Putamen (tissue), 1 donor: ENCODE measurements at regions not wholly inside any gene's neighbourhood (a gene's known extent, or its start where the extent isn't known, plus 50 kb on each side); places are given as distances from the start of the nearest gene placed in this dataset.

Experiments
- DNase-seq: peaks from one replicate; pipeline ENCODE4 v3.0.0-alpha.2; 2016; ENCODE audit warnings: low spot score

- no peak for DNase-seq
Observed at GRCh38 chr15:88315221-88315878, 58.8 kb upstream of the NTRK3 start.

GRCh38 chr15:88312941-88313579 is 56.5 kb upstream of the NTRK3 start:
- no peak for DNase-seq

DNA sequence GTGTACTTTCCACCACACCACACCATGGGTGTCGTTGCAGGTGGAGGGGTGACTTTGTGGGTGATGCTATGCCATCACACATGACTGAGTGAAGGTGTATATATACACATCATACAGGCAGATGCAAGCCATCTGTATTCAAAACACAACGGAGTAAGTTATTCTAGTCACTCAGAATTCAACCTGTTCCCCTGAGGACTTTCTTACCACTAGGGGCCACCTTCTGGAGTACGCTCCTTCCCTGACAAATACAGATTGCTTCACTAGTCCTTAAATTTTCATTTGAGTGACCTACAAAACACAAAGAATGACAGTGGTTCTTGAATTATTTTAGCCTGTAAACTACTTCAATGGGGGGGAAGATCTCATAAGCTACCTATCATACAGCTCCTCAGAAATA is 52.8 kb upstream of the NTRK3 start:
- no peak for DNase-seq

GRCh38 chr15:88307344-88307743 is 50.8 kb upstream of the NTRK3 start:
- DNase-seq, result no peak
